K562 (cell line): ENCODE measurements at regions not wholly inside any gene's neighbourhood (a gene's known extent, or its start where the extent isn't known, plus 50 kb on each side); places are given as distances from the start of the nearest gene placed in this dataset.

ENCODE experiments used
- BRD9 ChIP-seq: fragments of 450-650 bp; IDR thresholded peaks from 2 replicates; pipeline ENCODE4 v1.6.1; 2018; ENCODE audit warnings: low read depth; ENCODE audit not compliant: partially characterized antibody
- CC2D1A ChIP-seq: fragments of 450-650 bp; IDR thresholded peaks from 2 replicates; pipeline ENCODE4 v1.6.1; 2017; ENCODE audit warnings: mild to moderate bottlenecking
- CREB5 ChIP-seq: fragments of 250-450 bp; sonication (Bioruptor Pico); IDR thresholded peaks from 2 replicates; pipeline ENCODE4 v1.5.0; 2020; ENCODE audit warnings: mild to moderate bottlenecking
- CTCF ChIP-seq, 3 experiments: IDR thresholded peaks in 2 of 3; conservative IDR thresholded peaks in 1 of 3; 2 replicates each; pipeline ENCODE4 v1.5.1; 2011 to 2012; ENCODE audit warnings: low read length in 3 of 3, mild to moderate bottlenecking in 3 of 3, control low read depth in 2 of 3, improper control_type of control experiment in 1 of 3, inconsistent platforms in 1 of 3, low read depth in 1 of 3, mixed read lengths in 1 of 3, moderate library complexity in 1 of 3; ENCODE audit not compliant: insufficient read depth in 2 of 3
- KDM1A ChIP-seq, 2 experiments: fragments of 450-650 bp; IDR thresholded peaks; 2 replicates each; pipeline ENCODE4 v1.6.1; 2016; ENCODE audit warnings: mild to moderate bottlenecking in 2 of 2
- NFATC3 ChIP-seq: fragments of 450-650 bp; IDR thresholded peaks from 2 replicates; pipeline ENCODE4 v1.6.1; 2017; ENCODE audit warnings: mild to moderate bottlenecking
- POLR2AphosphoS5 ChIP-seq: IDR thresholded peaks from 2 replicates; pipeline ENCODE4 v1.6.1; 2011; ENCODE audit warnings: mild to moderate bottlenecking, low read depth, low read length, moderate library complexity; ENCODE audit not compliant: control insufficient read depth, insufficient read depth
- RFX5 ChIP-seq: IDR thresholded peaks from 2 replicates; pipeline ENCODE4 v1.6.1; 2011; ENCODE audit warnings: low read depth, mild to moderate bottlenecking, improper control_type of control experiment, low read length
- YBX1 ChIP-seq: fragments of 450-650 bp; IDR thresholded peaks from 2 replicates; pipeline ENCODE4 v1.7.1; 2016; ENCODE audit warnings: mild to moderate bottlenecking
- TF ChIP-seq, protein P1 (sequence below): sonication (generic); formaldehyde crosslinking; IDR thresholded peaks from 2 replicates; pipeline ENCODE4 v1.8.1; 2023; ENCODE audit warnings: mild to moderate bottlenecking, missing genetic modification reagents, moderate library complexity

DNA sequence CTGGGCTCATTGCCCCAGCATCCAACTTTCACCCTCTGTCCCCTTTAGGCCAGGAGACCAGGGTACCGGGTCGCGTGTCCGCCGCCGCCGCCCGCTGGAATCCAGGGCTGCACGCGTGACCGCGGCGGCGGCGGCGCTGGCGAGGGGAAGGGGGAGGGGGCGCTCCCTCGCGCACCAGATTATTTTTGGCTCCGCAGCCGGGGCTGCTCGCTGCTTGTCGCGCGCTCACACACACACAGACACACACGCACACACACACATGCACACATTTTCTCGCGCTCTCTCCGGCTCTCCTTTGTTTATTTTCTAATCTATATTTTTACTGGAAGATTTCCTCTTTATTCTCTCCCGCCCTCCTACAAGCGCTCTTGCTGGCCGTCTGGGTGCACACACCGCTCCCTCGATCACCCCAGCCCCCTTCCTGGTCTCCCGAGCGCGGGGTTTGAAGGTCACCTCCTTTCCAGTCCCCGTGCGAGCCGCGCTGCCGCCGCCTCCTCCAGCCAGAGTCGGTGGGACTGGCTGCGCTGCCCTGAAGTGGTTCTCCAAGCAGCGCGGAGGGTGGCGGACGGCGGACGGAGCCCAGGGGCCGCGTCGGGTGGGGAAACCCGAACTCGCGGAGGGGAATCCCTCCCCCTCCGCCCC lies 921.4 kb upstream of the EEF2KMT start:
- TF ChIP-seq YBX1 (no peak), NFATC3 (no peak), RFX5 (no peak), POLR2AphosphoS5 (no peak), BRD9 (no peak), CREB5 (CRISPR knock-in tag) (no peak), CTCF (IDR thresholded peaks at IDR 0.05 in 2 of 3, conservative IDR thresholded peaks at IDR 0.05 in 1 of 3; ENCODE audit: insufficient read depth in 2 of 3, low read depth in 1 of 3, low read length in 3 of 3) (no peak), KDM1A (IDR thresholded peaks at IDR 0.05) (no peak), CC2D1A (no peak)
- TF ChIP-seq, protein P1, sequence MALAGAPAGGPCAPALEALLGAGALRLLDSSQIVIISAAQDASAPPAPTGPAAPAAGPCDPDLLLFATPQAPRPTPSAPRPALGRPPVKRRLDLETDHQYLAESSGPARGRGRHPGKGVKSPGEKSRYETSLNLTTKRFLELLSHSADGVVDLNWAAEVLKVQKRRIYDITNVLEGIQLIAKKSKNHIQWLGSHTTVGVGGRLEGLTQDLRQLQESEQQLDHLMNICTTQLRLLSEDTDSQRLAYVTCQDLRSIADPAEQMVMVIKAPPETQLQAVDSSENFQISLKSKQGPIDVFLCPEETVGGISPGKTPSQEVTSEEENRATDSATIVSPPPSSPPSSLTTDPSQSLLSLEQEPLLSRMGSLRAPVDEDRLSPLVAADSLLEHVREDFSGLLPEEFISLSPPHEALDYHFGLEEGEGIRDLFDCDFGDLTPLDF (CRISPR knock-in tag) = no peak
